ENCODE measurements at regions not wholly inside any gene's neighbourhood (a gene's known extent, or its start where the extent isn't known, plus 50 kb on each side); places are given as distances from the start of the nearest gene placed in this dataset.

GRCh38 chrX:40164751-40165150, 67.0 kb upstream of the BCOR start:
- TF ChIP-seq POLR2A (IDR thresholded peaks at IDR 0.05) (no peak), CTCF (IDR thresholded peaks at IDR 0.05) (no peak)

Data from uterus (tissue), 2 donors.